ENCODE measurements at regions not wholly inside any gene's neighbourhood (a gene's known extent, or its start where the extent isn't known, plus 50 kb on each side); places are given as distances from the start of the nearest gene placed in this dataset.

DNA sequence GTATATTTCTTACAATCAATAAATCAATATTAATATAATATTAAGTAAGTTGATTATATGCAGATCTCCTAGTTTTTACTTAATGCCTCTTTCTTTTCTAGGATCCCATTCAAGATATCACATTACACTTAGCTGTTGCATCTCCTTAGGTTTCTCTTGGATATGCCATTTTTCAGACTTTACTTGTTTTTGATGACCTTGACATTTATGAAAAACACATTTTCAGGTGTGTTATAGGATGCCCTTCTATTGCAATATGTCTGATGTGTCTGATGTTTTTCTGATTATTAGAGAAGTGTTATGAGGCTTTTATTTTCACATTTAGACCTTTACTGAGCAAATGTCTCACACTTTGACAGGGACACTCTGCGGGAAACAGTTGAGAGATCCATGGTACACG lies 933.6 kb upstream of the CNTNAP5 start:
- Histone ChIP-seq H3K27me3 (ENCODE audit: control insufficient read depth, insufficient read depth, low read length) (no peaks in the 10 kb centered on the region), H3K36me3 (ENCODE audit: control insufficient read depth, insufficient read depth, low read length) (no peaks in the 10 kb centered on the region), H3K4me3 (ENCODE audit: low read depth, low read length) (no peak overlapping the region)
- DNase-seq (ENCODE audit: low read depth) = no peak
- TF ChIP-seq, protein P1, sequence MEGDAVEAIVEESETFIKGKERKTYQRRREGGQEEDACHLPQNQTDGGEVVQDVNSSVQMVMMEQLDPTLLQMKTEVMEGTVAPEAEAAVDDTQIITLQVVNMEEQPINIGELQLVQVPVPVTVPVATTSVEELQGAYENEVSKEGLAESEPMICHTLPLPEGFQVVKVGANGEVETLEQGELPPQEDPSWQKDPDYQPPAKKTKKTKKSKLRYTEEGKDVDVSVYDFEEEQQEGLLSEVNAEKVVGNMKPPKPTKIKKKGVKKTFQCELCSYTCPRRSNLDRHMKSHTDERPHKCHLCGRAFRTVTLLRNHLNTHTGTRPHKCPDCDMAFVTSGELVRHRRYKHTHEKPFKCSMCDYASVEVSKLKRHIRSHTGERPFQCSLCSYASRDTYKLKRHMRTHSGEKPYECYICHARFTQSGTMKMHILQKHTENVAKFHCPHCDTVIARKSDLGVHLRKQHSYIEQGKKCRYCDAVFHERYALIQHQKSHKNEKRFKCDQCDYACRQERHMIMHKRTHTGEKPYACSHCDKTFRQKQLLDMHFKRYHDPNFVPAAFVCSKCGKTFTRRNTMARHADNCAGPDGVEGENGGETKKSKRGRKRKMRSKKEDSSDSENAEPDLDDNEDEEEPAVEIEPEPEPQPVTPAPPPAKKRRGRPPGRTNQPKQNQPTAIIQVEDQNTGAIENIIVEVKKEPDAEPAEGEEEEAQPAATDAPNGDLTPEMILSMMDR (IDR thresholded peaks at IDR 0.05; ENCODE audit: insufficient read depth, low read length, poor library complexity, severe bottlenecking) = no peak

DNA sequence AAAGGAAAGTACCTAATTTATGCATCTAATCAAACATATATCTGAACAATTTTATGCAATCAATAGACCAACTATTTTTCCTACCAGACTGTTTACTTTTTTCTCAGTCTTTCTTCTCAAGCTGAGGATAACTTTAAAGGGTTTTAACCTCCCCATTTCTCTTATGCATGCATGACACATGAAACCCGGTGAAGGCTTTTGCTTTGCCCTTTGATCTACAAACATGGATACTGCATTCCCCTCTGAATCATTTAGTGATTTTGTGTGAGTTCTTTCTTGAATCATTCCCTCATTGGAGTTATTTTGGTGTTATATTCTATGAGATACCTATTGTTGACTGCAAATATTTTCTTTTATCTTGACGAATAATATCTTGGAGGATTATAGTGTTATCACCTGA lies 931.9 kb upstream of the CNTNAP5 start:
- Histone ChIP-seq H3K36me3 (ENCODE audit: control insufficient read depth, insufficient read depth, low read length) (no peaks in the 10 kb centered on the region), H3K27me3 (ENCODE audit: control insufficient read depth, insufficient read depth, low read length) (no peaks in the 10 kb centered on the region), H3K4me3 (ENCODE audit: low read depth, low read length) (no peak overlapping the region)
- TF ChIP-seq, protein P1 (IDR thresholded peaks at IDR 0.05; ENCODE audit: insufficient read depth, low read length, poor library complexity, severe bottlenecking) = no peak
- no peak for DNase-seq (ENCODE audit: low read depth)

DNA sequence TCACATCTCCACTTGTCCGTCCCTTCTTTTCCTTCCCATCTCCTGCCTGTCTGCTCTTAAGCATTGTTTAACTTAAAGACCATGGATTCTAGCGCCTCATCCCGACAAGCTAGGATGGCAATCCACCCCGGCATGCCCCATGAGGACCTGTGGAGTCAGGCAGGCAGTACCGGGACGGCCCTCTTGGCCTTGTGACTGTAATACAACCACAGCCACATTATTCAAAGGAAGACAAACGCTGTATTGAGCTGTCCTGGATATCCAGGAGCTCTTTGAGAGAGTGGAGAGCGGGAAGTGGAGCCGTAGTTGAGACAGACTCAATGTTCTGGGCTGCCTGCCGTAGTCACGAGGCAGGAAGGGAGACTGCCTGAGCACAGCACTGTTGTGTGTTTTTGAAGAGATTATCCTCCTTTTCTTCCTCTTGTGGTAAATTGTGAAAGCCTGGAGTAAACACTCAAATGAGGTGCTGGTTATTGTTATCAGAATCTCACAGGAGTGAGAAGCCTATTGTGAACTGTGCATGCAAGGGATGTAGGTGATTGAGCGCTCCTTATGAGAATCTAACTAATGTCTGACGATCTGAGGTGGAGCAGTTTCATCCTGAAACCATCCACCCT lies 929.8 kb upstream of the CNTNAP5 start:
- Histone ChIP-seq H3K4me3 (ENCODE audit: low read depth, low read length) (no peak overlapping the region), H3K27me3 (ENCODE audit: control insufficient read depth, insufficient read depth, low read length) (no peaks in the 10 kb centered on the region), H3K36me3 (ENCODE audit: control insufficient read depth, insufficient read depth, low read length) (no peaks in the 10 kb centered on the region)
- TF ChIP-seq, protein P1 (IDR thresholded peaks at IDR 0.05; ENCODE audit: insufficient read depth, low read length, poor library complexity, severe bottlenecking) = no peak
- DNase-seq (ENCODE audit: low read depth) = no peak

DNA sequence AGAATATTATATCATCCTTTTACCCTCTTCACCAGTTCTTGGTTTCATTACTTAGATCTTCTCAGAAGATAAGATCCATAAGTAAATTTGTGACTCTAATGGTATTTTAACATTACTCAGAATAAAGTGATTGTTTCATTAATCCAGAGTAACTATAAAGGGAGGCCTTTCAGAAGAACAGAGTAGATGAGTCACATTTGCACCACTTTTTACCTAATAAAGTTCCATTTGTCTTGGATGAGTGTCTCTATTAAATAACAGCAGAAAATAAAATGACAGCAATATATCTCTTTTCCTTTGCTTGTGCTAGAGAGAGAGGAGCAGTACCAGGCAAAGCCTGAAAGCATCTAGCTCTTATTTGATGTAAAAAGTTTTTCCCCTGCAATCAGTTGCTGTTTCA lies 926.5 kb upstream of the CNTNAP5 start:
- Histone ChIP-seq H3K36me3 (ENCODE audit: control insufficient read depth, insufficient read depth, low read length) (no peaks in the 10 kb centered on the region), H3K27me3 (ENCODE audit: control insufficient read depth, insufficient read depth, low read length) (no peaks in the 10 kb centered on the region), H3K4me3 (ENCODE audit: low read depth, low read length) (no peak overlapping the region)
- TF ChIP-seq, protein P1 (IDR thresholded peaks at IDR 0.05; ENCODE audit: insufficient read depth, low read length, poor library complexity, severe bottlenecking) = no peak
- no peak for DNase-seq (ENCODE audit: low read depth)

DNA sequence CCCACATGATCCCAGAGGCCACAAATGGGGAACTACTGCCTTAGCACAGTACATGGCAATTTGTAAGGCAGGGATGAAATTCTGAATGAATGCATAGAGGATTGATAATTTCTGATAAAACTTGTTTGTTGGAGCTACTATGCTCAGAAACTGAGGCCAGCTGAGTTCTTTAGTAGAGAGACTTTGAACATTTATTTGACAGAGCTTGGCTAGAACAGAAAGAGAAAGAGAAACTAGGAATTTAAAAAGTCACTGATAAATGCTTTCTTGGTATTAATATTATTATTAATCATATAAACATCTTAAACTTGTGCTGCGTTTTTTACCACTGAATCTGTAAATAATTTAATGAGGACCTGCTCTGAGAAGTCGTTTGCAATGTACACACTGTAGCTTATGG lies 923.7 kb upstream of the CNTNAP5 start:
- DNase-seq (ENCODE audit: low read depth) = no peak
- no peaks in the 10 kb centered on the region for H3K27me3 ChIP-seq (ENCODE audit: control insufficient read depth, insufficient read depth, low read length)
- TF ChIP-seq, protein P1 (IDR thresholded peaks at IDR 0.05; ENCODE audit: insufficient read depth, low read length, poor library complexity, severe bottlenecking) = no peak
- no peak overlapping the region for H3K4me3 ChIP-seq (ENCODE audit: low read depth, low read length)
- H3K36me3 ChIP-seq (ENCODE audit: control insufficient read depth, insufficient read depth, low read length) = no peaks in the 10 kb centered on the region

DNA sequence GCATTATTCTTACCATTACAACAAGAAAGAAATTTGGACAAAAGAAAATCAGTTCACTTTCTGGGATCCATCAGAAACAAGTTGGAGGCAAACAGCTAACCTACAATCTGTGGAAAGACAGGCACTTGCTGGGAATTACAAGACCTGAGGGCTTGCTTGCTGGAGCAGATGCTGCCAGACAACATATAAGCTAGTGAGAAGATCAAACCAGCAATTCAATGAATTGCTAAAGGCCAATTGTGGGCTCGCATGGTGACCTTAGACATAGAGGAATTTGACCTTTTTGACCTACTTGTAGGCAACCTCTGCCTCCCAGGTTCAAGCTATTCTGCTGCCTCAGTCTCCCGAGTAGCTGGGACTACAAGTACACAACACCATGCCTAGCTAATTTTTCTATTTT lies 921.2 kb upstream of the CNTNAP5 start:
- no peak for DNase-seq (ENCODE audit: low read depth)
- Histone ChIP-seq H3K4me3 (ENCODE audit: low read depth, low read length) (no peak overlapping the region), H3K36me3 (ENCODE audit: control insufficient read depth, insufficient read depth, low read length) (no peaks in the 10 kb centered on the region), H3K27me3 (ENCODE audit: control insufficient read depth, insufficient read depth, low read length) (no peaks in the 10 kb centered on the region)
- TF ChIP-seq, protein P1 (IDR thresholded peaks at IDR 0.05; ENCODE audit: insufficient read depth, low read length, poor library complexity, severe bottlenecking) = no peak
